H9 (cell line): ENCODE measurements at regions not wholly inside any gene's neighbourhood (a gene's known extent, or its start where the extent isn't known, plus 50 kb on each side); places are given as distances from the start of the nearest gene placed in this dataset.

Source experiments
- DNase-seq: peaks from one replicate; pipeline ENCODE4 v3.0.0-alpha.2; 2017
- H2AFZ ChIP-seq: one replicate; pipeline ENCODE4 v1.6.1; 2013; ENCODE audit warnings: mild to moderate bottlenecking, low read length, control low read depth, moderate library complexity
- H2AK5ac ChIP-seq: 2 replicates; pipeline ENCODE4 v1.6.1; 2013; ENCODE audit warnings: low read length, control low read depth, mixed read lengths; ENCODE audit not compliant: insufficient read length
- H2BK120ac ChIP-seq: one replicate; pipeline ENCODE4 v1.6.1; 2013; ENCODE audit warnings: low read depth, mild to moderate bottlenecking, low read length, control low read depth, inconsistent platforms; ENCODE audit not compliant: poor library complexity, severe bottlenecking
- H2BK12ac ChIP-seq: 2 replicates; pipeline ENCODE4 v1.6.1; 2013; ENCODE audit warnings: low read length, control low read depth, mixed read lengths, low read depth; ENCODE audit not compliant: insufficient read length
- H2BK15ac ChIP-seq: 2 replicates; pipeline ENCODE4 v1.6.1; 2013; ENCODE audit warnings: low read depth, low read length, control low read depth
- H2BK20ac ChIP-seq: one replicate; pipeline ENCODE4 v1.6.1; 2013; ENCODE audit warnings: low read depth, mild to moderate bottlenecking, low read length, control low read depth, inconsistent platforms; ENCODE audit not compliant: poor library complexity, severe bottlenecking
- H2BK5ac ChIP-seq: 2 replicates; pipeline ENCODE4 v1.6.1; 2013; ENCODE audit warnings: low read length, control low read depth, mixed read lengths; ENCODE audit not compliant: insufficient read length
- H3K14ac ChIP-seq: 2 replicates; pipeline ENCODE4 v1.6.1; 2013; ENCODE audit warnings: low read length, control low read depth; ENCODE audit not compliant: insufficient read depth
- H3K18ac ChIP-seq: 2 replicates; pipeline ENCODE4 v1.6.1; 2013; ENCODE audit warnings: low read depth, mild to moderate bottlenecking, mixed read lengths, low read length, control low read depth; ENCODE audit not compliant: insufficient read length
- H3K23ac ChIP-seq: 2 replicates; pipeline ENCODE4 v1.6.1; 2013; ENCODE audit warnings: low read length, control low read depth, mixed read lengths, low read depth; ENCODE audit not compliant: insufficient read length
- H3K23me2 ChIP-seq: 2 replicates; pipeline ENCODE4 v1.6.1; 2013; ENCODE audit warnings: low read depth, mild to moderate bottlenecking, mixed read lengths, low read length, control low read depth; ENCODE audit not compliant: insufficient read length, poor library complexity, severe bottlenecking
- H3K27ac ChIP-seq: 2 replicates; pipeline ENCODE4 v1.5.1; 2013; ENCODE audit warnings: low read length, control low read depth, mixed read lengths, low read depth; ENCODE audit not compliant: insufficient read length
- H3K27me3 ChIP-seq: 2 replicates; pipeline ENCODE4 v1.6.1; 2013; ENCODE audit warnings: low read length, control low read depth, inconsistent platforms; ENCODE audit not compliant: insufficient read depth
- H3K4ac ChIP-seq: 2 replicates; pipeline ENCODE4 v1.6.1; 2013; ENCODE audit warnings: low read depth, mild to moderate bottlenecking, control low read depth, inconsistent platforms, low read length, moderate library complexity
- H3K4me1 ChIP-seq: 2 replicates; pipeline ENCODE4 v1.6.1; 2013; ENCODE audit warnings: low read length, control low read depth, inconsistent platforms; ENCODE audit not compliant: insufficient read depth
- H3K4me2 ChIP-seq: 2 replicates; pipeline ENCODE4 v1.6.1; 2013; ENCODE audit warnings: low read length, control low read depth, mixed read lengths; ENCODE audit not compliant: insufficient read length, insufficient read depth
- H3K56ac ChIP-seq: 2 replicates; pipeline ENCODE4 v1.6.1; 2013; ENCODE audit warnings: low read depth, mild to moderate bottlenecking, mixed read lengths, low read length, control low read depth; ENCODE audit not compliant: insufficient read length
- H3K79me1 ChIP-seq: 2 replicates; pipeline ENCODE4 v1.6.1; 2013; ENCODE audit warnings: low read depth, mild to moderate bottlenecking, moderate library complexity, low read length, control low read depth, inconsistent platforms; ENCODE audit not compliant: insufficient read depth, poor library complexity, severe bottlenecking
- H3K79me2 ChIP-seq: 2 replicates; pipeline ENCODE4 v1.6.1; 2013; ENCODE audit warnings: low read length, control low read depth, inconsistent platforms; ENCODE audit not compliant: insufficient read depth
- H3K9ac ChIP-seq: 2 replicates; pipeline ENCODE4 v1.6.1; 2013; ENCODE audit warnings: low read length, control low read depth, mixed read lengths; ENCODE audit not compliant: insufficient read length; ENCODE audit errors: extremely low read depth
- H3K9me3 ChIP-seq: one replicate; pipeline ENCODE4 v1.6.1; 2013; ENCODE audit warnings: low read depth, low read length, inconsistent platforms; ENCODE audit not compliant: control insufficient read depth
- H3T11ph ChIP-seq: one replicate; pipeline ENCODE4 v1.6.1; 2013; ENCODE audit warnings: mild to moderate bottlenecking, low read length, control low read depth, inconsistent platforms
- H4K20me1 ChIP-seq: one replicate; pipeline ENCODE4 v1.6.1; 2013; ENCODE audit not compliant: control insufficient read depth, insufficient read length, insufficient read depth
- H4K5ac ChIP-seq: 2 replicates; pipeline ENCODE4 v1.6.1; 2013; ENCODE audit warnings: low read depth, mild to moderate bottlenecking, mixed read lengths, low read length, control low read depth; ENCODE audit not compliant: insufficient read length
- H4K8ac ChIP-seq: replicated peaks from 2 replicates; pipeline ENCODE4 v1.6.1; 2013; ENCODE audit warnings: low read length, control low read depth, mixed read lengths, low read depth; ENCODE audit not compliant: insufficient read length
- H4K91ac ChIP-seq: 2 replicates; pipeline ENCODE4 v1.6.1; 2013; ENCODE audit warnings: low read depth, mild to moderate bottlenecking, moderate library complexity, mixed read lengths, low read length, control low read depth; ENCODE audit not compliant: insufficient read length
- H3K27ac Mint-ChIP-seq, 3 experiments: 2 replicates in 2 of 3; 3 replicates in 1 of 3; pipeline ENCODE4 v1.8.0; 2020 to 2021; ENCODE audit warnings: mixed read lengths in 3 of 3, mild to moderate bottlenecking in 1 of 3, moderate library complexity in 1 of 3
- H3K27me3 Mint-ChIP-seq: 2 replicates; pipeline ENCODE4 v1.8.0; 2021; ENCODE audit warnings: low read depth, mild to moderate bottlenecking, moderate library complexity, mixed read lengths
- H3K36me3 Mint-ChIP-seq, 3 experiments: 2 replicates in 2 of 3; 3 replicates in 1 of 3; pipeline ENCODE4 v1.8.0; 2020 to 2021; ENCODE audit warnings: low read depth in 3 of 3, mixed read lengths in 3 of 3; ENCODE audit not compliant: insufficient read depth in 1 of 3
- H3K4me1 Mint-ChIP-seq, 2 experiments: 2 replicates each; pipeline ENCODE4 v1.8.0; 2020; ENCODE audit warnings: mixed read lengths in 2 of 2
- H3K4me3 Mint-ChIP-seq, 2 experiments: 2 replicates in 1 of 2; 3 replicates in 1 of 2; pipeline ENCODE4 v1.8.0; 2020 to 2021; ENCODE audit warnings: mild to moderate bottlenecking in 2 of 2, mixed read lengths in 2 of 2, moderate library complexity in 1 of 2
- H3K9me3 Mint-ChIP-seq, 2 experiments: 2 replicates in 1 of 2; 3 replicates in 1 of 2; pipeline ENCODE4 v1.8.0; 2020; ENCODE audit warnings: mild to moderate bottlenecking in 2 of 2, mixed read lengths in 2 of 2, moderate library complexity in 1 of 2
- WGBS: extraction: QIAGEN DNeasy Blood & Tissue Kit; methylation state at CpG from one replicate; pipeline ENCODE4 v1.1.7; 2013; ENCODE audit warnings: missing lambda C conversion rate, low lambda C conversion rate, mixed read lengths; ENCODE audit not compliant: insufficient read length; ENCODE audit errors: extremely low coverage; 5-methylcytosine and 5-hydroxymethylcytosine counted together
- TF ChIP-seq, protein P1 (sequence below): fragments of 200-600 bp; sonication (generic); conservative IDR thresholded peaks from 3 replicates; pipeline ENCODE4 v1.8.0; 2021; ENCODE audit warnings: antibody characterized with exemption, mild to moderate bottlenecking

GRCh38 chr2:67526283-67526682 is 129.2 kb downstream of the ETAA1 start:
- Histone ChIP-seq H3K23me2 (no peaks in the 10 kb centered on the region), H3K9ac (no peak overlapping the region), H2BK120ac (no peak overlapping the region), H3K79me2 (no peaks in the 10 kb centered on the region), H3K56ac (no peak overlapping the region), H3K27me3 (no peaks in the 10 kb centered on the region), H3K4ac (no peak overlapping the region), H2AK5ac (no peak overlapping the region), H3K27ac (no peak overlapping the region), H3K18ac (no peak overlapping the region), H2BK5ac (no peak overlapping the region), H3K4me1 (no peaks in the 10 kb centered on the region; the same call in 1 of the 2 replicates), H2BK12ac (no peak overlapping the region), H3K9me3 (no peaks in the 10 kb centered on the region), H2AFZ (no peak overlapping the region), H2BK15ac (no peak overlapping the region), H3T11ph (no peak overlapping the region), H3K4me2 (no peak overlapping the region), H4K5ac (no peak overlapping the region), H3K79me1 (no peaks in the 10 kb centered on the region), H3K23ac (no peak overlapping the region), H4K20me1 (no peaks in the 10 kb centered on the region), H4K91ac (no peak overlapping the region), H2BK20ac (no peak overlapping the region), H3K14ac (no peak overlapping the region), H4K8ac (no peak overlapping the region)
- no peaks in the 10 kb centered on the region for H3K4me1 Mint-ChIP-seq
- no peak overlapping the region for H3K4me3 Mint-ChIP-seq
- no peak for DNase-seq
- no peak overlapping the region for H3K27ac Mint-ChIP-seq
- TF ChIP-seq, protein P1, sequence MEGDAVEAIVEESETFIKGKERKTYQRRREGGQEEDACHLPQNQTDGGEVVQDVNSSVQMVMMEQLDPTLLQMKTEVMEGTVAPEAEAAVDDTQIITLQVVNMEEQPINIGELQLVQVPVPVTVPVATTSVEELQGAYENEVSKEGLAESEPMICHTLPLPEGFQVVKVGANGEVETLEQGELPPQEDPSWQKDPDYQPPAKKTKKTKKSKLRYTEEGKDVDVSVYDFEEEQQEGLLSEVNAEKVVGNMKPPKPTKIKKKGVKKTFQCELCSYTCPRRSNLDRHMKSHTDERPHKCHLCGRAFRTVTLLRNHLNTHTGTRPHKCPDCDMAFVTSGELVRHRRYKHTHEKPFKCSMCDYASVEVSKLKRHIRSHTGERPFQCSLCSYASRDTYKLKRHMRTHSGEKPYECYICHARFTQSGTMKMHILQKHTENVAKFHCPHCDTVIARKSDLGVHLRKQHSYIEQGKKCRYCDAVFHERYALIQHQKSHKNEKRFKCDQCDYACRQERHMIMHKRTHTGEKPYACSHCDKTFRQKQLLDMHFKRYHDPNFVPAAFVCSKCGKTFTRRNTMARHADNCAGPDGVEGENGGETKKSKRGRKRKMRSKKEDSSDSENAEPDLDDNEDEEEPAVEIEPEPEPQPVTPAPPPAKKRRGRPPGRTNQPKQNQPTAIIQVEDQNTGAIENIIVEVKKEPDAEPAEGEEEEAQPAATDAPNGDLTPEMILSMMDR = no peak
- H3K27me3 Mint-ChIP-seq = no peaks in the 10 kb centered on the region
- no peaks in the 10 kb centered on the region for H3K36me3 Mint-ChIP-seq
- H3K9me3 Mint-ChIP-seq = peaks cover 3 to 4% of the 10 kb centered on the region in 2 experiments; a peak in 3 of 5 replicates
- WGBS = no CpG with 5 or more reads among the region's 4 CpGs
